ENCODE measurements at regions not wholly inside any gene's neighbourhood (a gene's known extent, or its start where the extent isn't known, plus 50 kb on each side); places are given as distances from the start of the nearest gene placed in this dataset.

DNA sequence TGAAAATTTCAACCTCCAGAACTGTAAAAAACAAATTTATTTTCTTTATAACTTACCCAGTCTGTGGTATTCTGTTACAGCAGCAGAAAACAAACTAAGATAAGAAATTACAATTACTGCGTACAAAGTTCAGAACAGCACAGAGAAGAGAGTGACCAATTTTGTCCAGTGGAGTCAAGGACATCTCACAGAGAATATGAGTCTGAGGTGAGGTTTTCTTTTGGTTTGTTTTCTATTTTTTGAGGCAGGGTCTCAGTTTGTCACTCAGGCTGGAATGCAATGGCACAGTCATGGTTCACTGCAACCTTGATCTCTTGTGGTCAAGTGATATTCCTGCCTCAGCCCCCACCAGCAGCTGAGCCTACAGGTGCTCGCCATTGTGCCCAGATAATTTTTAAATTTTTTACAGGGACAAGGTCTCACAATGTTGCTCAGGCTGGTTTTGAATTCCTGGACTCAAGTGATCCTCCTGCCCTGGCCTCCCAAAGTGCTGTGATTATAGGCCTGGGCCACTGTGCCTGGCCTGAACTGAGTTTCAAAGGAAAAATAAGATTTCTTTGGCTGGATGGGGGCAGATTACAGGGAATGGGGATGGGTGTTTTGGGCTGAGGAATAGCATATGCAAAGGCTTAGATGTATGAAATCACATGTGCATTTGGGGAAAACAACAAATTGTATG is 201.1 kb upstream of the USP24 start:
- in situ Hi-C loops (cut with MboI; ENCODE audit: low sequenced_read_pairs), result no loop called here

DNA sequence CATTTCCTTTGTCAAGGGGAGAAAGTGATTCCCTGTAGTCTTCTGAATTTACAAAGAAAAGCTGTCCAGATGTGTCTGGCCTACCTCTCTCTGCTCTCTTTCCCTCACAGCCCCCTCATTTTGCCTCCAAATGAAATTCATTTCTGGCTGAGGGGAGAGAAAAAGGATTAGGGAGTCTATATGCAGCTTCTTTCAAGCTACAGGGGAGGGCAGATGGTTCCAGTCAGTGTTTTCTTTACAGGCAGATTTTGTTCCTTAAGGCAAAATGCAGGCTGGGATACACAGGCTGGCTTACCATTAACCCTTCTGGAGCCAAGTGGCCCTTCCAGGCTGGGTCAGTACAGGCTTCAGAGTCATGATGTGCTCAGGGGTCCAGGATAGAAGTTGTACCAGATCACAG is 198.1 kb upstream of the USP24 start:
- in situ Hi-C loops (cut with MboI; ENCODE audit: low sequenced_read_pairs), result no loop called here

DNA sequence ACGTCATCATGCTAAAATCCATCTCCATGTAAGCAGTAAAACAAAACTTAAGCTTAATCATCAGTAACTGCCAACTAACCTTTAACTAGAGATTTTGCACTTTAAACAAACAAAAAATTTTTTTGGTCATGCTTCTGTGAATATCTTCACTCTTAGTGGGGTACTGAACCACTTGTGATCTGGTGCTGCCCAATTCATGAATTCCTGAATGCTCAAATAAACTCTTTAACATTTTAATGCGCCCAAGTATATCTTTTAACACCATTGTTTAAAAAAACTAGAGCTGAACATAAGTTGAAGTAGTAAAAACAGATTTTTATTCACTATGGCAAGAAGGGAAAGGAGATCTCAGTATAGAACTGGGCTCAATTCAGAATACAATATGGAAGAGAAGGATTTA is 196.9 kb upstream of the USP24 start:
- in situ Hi-C loops (cut with MboI; ENCODE audit: low sequenced_read_pairs), result no loop called here

DNA sequence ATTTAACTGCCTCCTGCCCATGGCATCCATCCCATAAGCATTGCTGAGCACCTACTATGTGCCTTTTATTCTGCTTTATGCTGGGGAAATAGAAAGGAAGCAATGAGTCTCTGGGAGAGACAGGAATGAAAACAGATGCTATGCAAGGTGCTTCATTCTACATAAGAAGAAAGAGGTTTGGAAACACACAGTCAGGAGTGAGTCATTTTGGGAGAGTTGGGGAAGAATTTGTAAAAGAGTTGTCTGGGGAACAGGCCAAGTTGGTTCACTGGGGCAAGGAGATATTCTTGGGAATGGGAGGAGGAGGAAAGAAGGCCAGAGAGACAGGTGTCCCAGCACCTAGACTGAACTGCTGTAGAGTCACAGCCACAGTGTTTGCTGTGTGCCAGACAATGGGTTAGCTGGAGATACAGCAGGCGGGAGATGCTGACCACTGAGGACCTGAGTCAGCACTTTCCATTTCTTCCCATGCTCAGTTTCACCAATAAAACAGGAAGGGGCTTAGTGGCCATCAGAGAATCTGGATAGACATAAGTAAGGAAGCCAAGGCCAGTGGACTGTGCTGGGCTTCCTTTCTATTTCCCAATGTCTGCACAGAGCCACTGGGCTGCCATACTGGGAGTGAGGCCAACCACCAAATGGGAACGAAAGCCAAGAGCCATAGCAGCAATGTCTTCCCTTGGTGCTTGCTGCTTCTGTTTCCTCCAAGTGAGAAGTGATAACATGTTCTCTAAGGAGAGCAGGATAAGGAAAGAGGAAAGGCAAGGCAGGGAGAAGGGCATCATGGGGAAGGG is 187.7 kb upstream of the USP24 start:
- in situ Hi-C loops (cut with MboI; ENCODE audit: low sequenced_read_pairs), result no loop called here

DNA sequence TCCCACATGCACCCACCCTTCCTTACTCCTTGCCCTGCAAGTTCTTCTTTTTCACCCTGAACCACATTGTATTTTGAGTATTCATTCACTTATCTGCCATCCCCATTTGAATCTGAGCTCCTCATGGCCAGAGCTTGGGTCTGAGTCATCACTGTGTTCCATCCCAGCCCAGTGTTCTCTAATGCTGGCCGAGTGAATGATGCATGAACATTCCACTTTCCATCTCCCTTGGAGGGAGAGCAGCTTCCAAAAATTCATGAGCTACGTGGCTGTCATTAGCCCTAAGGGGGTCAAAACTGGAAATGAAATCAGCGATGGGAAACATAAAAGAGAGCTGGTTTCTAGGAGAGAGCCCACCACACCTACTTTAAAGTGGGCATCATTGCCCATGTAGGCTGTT is 187.0 kb upstream of the USP24 start:
- in situ Hi-C loops (cut with MboI; ENCODE audit: low sequenced_read_pairs), result no loop called here

DNA sequence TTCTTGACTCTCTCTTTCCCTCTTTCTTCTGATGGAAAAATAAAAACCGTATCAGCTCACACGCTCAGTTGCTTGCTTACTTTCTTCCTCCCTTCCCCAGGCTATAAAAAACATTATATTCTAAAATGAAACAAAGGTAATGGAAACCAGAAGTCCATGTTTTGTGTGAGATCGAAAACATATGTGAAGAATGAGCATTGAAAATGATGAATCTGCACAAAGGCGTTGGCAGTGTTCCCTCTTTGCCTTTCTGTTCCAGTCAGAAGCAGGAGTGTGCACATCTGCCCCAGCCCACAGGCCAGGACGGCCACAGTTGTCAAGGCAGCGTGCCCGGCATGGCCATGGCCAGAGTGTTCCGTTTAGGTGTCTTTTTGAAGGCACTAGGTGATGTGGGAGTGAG is 185.3 kb upstream of the USP24 start:
- in situ Hi-C loops (cut with MboI; ENCODE audit: low sequenced_read_pairs), result no loop called here

DNA sequence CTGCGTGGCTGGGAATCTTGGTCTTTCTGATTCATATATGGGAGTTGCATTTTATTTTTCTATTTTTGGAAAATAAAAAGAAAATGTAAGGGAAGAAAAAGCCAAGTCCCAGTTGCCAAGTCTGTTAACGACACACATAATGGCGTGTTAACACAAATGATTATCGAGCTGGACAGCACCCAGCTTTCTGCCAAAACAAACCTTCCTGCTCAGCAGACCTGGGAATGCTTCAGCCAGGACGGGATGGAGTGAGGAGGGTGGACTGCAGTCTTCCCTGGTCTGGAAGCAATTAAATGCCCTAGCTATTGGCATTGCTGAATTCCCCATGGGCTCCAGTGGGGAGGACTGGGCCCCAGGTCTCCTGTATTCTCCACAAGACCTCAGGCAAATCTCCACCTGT is 184.2 kb upstream of the USP24 start:
- in situ Hi-C loops (cut with MboI; ENCODE audit: low sequenced_read_pairs), result no loop called here

DNA sequence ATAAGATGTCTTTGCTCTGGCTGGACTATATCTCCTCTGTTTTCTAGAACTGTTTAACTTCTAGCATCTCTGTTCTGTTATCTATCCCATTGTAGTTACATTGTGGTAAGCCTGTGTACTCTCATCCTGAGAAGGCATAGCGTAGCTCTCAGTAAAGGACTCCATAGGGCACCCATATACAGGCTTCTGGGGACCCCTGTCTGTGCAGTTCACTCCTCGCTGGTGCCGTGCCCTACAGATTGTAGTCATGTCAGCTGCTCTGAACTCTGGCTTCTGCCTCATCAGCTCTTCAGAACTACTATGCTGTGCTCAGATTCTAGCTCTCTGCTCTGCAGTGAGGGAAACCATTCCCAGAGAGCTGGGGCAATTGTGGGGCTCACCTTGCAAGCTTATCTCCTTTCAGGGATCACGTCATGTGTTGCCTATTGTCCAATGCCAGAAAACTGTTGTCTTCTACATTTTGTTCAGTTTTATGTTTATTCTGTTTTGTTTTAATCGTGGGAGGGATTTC is 181.3 kb upstream of the USP24 start:
- in situ Hi-C loops (cut with MboI; ENCODE audit: low sequenced_read_pairs), result no loop called here

DNA sequence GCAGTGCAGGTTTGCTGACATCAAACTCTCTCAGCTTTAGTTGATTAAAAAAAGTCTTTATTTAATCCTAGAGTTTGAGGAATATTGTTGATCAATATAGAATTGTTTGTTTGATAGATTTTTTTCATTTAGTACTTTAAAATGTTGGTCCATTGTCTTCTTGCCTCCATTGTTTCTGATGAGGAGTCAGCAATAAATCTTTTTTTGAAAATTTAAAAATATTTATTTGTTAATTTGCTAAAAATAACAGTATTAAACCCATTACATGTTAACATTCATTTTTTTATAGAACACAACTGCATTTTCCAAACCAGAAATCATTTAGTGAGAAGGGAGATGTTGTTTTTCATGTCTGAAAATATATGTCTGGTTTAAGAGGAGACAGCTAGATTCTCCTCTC is 173.8 kb upstream of the USP24 start:
- in situ Hi-C loops (cut with MboI; ENCODE audit: low sequenced_read_pairs), result no loop called here

DNA sequence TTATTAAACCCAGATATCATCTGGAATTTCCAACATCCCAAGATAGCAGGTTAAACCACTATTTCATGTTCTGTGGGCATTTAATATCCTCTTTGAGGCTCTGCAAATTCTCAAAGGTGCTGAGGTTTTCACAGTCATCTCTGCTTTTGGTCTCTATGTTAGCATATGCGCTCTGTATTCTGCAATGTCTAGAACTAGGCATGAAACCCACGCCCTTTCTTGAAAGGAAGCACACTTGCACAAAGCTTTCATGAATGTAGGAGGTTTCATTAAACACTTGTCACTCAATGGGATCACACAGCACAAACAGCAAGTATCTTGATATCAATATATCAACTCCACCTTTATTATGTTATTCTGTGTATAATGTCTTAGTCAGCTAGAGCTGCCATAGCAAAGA is 172.0 kb upstream of the USP24 start:
- in situ Hi-C loops (cut with MboI; ENCODE audit: low sequenced_read_pairs), result no loop called here

DNA sequence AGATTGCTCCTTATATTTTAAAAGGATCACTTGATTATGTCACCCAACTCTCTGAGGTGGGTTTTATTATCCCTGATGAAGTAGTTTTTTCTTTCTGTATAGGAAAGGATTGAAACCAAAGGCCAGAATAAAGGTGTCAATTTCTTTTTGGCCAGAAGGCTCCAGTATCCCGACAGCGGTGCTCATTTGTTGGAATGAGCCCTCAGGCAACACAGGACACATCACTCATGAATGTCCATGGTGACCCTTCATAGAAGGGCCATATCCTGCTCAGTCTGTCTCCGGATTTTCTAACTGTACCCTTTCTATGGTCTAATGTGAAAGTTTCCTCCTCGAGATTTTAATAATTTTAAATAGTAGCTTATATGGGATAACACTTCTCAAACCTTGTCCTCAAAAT is 171.3 kb upstream of the USP24 start:
- in situ Hi-C loops (cut with MboI; ENCODE audit: low sequenced_read_pairs), result no loop called here

DNA sequence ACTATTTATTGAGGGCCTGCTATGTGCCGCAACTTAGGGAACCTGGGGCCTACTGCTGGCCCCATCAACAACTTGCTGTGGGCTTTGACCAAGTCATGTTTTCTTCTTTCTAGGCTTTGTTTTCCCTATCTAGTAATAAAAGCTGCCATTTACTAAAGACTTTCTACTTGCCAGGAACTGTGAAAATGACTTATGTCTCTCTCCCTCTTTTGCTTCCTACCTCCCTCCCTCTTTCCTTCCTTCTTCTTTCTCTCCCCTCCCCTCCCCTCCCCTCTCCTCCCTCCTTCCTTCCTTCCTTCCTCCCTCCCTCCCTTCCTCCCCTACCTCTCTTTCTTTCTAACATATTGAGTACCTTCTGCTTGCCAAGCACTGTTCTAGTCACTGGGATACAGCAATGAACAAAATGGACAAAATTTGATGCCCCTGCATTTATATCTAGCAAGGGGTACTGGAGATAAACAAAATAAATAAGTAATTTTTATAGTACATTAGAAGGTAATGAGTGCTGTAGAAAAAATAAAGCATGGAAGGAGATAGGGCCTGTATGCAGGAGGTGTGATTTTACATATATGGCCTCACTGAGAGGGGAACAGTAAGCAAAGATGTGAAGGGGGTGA is 170.3 kb upstream of the USP24 start:
- in situ Hi-C loops (cut with MboI; ENCODE audit: low sequenced_read_pairs), result no loop called here

DNA sequence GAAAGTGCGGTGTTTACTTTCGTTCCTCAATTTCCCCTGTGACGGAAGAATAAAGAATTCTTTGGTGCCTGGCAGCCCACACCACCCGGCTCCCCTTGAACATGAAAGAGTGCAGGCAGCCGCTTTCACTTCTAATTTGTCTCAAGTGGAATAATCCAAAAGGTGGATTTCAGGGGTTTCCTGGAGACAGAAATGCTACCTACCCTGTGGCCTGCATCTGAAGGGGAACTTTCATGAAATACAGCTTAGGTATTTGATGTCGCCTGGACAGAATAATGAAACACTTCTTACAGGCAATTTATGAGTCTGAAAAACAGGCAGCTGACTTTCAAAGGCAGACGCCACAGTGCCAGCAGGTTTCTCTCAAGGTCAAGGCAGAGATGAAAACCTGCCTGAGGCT is 169.5 kb upstream of the USP24 start:
- in situ Hi-C loops (cut with MboI; ENCODE audit: low sequenced_read_pairs), result no loop called here

DNA sequence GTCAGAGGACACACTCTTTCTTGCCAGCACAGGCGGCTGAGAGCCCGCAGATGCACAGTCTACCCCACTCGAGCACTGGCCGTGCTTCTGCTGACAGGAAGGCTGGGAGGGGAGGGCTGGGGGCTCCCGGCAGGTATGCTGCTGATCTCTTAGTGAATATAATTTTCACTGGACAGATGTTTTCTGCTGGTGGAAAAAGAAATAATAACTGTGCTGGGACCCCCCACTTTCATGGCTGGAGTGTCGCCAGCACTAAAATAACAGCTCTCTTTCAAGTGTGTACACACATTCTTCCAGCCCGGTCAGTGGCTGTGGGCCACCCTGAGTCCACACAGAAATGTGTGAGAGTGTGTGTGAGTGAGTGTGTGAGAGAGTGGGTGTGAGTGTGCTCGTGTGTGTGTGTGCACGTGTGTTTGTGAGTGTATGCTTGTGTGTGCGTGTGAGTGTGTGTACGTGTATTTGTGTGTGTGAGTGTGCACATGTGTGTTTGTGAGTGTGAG is 167.7 kb upstream of the USP24 start:
- in situ Hi-C loops (cut with MboI; ENCODE audit: low sequenced_read_pairs), result no loop called here

DNA sequence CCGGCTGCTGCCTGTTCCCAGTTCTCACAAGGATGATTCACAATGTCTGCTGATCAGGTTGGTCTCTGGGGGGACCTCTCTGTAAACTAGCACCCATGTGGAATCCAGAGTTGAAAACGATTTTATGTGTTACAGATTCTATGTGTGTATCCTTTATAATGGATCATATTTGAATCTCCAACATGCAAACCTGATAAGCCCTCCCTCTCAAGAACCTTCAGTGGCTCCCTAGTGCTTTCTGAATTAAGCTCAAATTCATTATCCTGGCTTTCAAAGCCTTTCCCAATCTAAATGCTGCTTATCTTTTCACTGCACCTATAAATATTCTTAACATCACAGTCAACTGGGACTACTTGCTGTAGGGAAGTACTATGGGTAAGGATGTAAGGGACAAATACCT is 166.8 kb upstream of the USP24 start:
- in situ Hi-C loops (cut with MboI; ENCODE audit: low sequenced_read_pairs), result no loop called here

DNA sequence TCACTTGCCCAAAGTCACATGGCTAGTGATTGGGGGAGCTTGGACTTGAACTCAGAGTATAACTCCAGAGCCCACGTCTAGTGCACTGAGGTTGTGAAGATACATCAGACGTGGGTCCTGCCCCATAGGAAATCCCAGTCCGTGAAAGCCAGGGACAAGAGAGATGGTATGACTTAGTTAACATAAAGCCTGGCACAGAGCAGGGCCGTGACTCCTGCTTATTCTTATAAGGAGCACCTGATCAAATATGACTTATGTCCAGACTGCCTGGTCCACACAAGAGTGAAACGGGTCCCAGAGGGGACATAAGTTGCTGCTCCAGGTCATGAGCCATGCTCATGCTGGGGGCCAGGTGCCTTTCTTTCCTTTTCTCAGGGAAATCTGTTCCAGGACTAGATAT is 166.3 kb upstream of the USP24 start:
- in situ Hi-C loops (cut with MboI; ENCODE audit: low sequenced_read_pairs), result no loop called here

DNA sequence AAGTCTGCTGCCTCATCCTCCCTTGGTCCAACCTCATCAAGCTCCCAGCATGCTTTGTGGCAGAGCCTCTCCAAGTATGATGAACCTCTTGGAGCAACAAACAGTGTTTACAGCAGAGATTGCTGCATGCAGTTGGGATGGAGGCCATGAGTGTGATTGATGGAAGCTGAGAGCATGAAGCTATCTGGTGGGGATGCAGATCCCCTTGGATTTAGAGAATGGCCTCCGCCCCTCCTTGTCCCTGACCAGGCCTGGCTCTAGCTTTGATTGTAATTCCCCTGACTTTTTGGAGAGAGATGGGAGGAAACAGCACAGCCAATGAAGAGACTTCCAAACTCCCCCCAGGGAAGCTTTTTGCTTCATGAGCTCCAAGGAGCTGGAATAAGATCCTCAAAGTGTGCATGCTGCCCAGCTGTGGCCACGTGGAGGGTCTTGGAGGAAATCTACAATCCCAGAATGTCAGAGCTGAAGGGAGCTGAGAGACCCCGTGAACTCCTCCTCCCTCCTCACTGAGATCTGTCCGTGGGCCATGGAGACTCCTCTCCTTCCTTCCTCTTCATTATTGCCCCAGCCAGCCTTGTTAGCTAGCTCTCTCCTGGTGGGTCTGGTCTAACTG is 165.3 kb upstream of the USP24 start:
- in situ Hi-C loops (cut with MboI; ENCODE audit: low sequenced_read_pairs), result no loop called here

DNA sequence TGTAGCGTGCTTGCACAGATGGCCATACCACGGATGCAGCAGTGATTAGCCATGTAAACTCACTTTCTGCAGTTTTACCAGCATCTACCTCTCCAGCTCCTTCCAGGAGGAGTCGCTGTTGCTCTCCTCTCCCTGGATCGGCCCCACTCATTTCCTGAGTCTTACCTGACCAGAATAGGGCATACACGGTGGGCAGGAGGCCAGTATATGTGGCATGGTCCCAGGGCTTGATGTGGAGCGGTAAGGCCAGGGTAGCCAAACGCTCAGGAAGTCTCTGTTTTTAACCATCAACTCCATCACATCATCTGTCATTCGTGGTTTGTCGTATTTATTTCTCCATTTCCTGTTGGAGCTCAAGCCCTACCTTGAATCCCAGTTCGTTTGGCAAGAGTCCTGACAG is 163.4 kb upstream of the USP24 start:
- in situ Hi-C loops (cut with MboI; ENCODE audit: low sequenced_read_pairs), result no loop called here

DNA sequence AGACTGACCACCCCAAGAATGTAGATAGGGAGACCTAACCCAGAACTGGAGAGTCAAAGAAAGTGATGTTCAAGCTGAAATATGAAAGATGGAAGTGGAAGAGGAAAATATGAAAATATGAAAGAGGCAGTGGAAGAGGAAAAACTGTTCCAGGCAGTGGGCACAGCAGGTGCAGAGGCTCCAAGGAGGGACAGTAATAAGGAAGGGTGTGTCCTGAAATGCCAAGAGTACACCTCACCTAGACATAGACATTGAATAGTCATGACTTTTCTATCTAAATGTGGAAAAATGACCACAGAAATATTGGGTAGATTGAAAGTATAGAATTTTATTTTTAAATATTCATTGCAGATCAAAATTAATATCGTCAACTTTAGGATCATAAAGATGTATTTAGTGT is 161.7 kb upstream of the USP24 start:
- in situ Hi-C loops (cut with MboI; ENCODE audit: low sequenced_read_pairs), result no loop called here

DNA sequence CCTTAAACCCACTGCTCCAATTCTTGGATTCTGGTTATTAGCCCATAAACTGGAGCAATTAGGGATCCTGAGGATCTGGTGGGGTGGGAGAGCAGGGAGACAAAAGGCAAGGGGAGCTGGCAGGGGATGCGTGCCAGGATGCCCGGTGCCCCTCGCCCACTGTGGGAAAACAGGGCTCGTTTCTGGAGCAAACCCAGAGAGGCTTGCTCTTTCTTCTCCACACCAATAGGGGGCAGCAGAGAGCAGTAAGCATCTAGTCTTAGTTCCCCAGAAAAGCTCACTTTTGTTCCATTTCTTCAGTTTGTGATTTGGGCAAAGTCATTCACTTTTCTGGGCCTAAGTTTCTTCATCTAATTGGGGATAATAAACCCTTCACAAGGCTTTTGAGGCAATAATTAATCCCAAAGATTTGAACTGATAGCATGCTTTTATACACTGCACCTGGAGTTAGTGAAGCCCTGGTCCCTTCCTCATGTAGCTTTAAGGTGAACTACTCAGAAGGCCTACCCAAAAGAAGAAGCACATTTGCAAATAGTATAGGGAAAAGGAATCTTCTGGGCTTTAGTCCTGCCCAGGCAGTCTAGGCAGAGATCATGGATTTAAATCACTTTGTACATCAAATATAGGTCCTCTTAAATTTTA is 160.6 kb upstream of the USP24 start:
- in situ Hi-C loops (cut with MboI; ENCODE audit: low sequenced_read_pairs), result no loop called here
